Astrocyte (in vitro differentiated cells and primary cell): ENCODE measurements at regions not wholly inside any gene's neighbourhood (a gene's known extent, or its start where the extent isn't known, plus 50 kb on each side); places are given as distances from the start of the nearest gene placed in this dataset.

ENCODE experiments used
- EZH2 ChIP-seq: IDR thresholded peaks from 2 replicates; pipeline ENCODE4 v1.6.1; 2012; ENCODE audit warnings: mild to moderate bottlenecking, low read length, inconsistent platforms; ENCODE audit not compliant: insufficient read depth
- TF ChIP-seq, protein P1 (sequence below): IDR thresholded peaks from 2 replicates; pipeline ENCODE4 v1.5.1; 2011; ENCODE audit warnings: low read depth, mild to moderate bottlenecking, inconsistent platforms, low read length, moderate library complexity; ENCODE audit not compliant: insufficient read depth

DNA sequence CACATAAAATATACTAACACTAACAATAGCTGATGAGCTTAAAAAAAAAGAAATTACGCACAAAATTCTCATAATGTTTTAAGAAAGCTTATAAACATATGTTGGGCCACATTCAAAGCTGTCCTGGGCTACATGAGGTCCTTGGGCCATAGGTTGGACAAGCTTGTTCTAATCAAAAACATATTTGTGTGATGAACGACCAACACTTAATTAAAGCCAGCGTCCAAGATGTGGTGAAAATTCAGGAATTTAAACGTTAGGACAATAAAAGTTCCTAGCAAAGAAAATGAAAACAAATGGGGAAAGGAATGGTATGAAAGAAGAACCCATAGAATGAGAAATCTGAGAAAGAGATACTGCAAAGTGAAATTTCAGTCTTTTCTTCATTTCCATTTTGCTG, 429.6 kb upstream of the DMAC1 start:
- TF ChIP-seq, protein P1, sequence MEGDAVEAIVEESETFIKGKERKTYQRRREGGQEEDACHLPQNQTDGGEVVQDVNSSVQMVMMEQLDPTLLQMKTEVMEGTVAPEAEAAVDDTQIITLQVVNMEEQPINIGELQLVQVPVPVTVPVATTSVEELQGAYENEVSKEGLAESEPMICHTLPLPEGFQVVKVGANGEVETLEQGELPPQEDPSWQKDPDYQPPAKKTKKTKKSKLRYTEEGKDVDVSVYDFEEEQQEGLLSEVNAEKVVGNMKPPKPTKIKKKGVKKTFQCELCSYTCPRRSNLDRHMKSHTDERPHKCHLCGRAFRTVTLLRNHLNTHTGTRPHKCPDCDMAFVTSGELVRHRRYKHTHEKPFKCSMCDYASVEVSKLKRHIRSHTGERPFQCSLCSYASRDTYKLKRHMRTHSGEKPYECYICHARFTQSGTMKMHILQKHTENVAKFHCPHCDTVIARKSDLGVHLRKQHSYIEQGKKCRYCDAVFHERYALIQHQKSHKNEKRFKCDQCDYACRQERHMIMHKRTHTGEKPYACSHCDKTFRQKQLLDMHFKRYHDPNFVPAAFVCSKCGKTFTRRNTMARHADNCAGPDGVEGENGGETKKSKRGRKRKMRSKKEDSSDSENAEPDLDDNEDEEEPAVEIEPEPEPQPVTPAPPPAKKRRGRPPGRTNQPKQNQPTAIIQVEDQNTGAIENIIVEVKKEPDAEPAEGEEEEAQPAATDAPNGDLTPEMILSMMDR: no peak
- TF ChIP-seq EZH2: no peak
